GM10266 (cell line): ENCODE measurements at regions not wholly inside any gene's neighbourhood (a gene's known extent, or its start where the extent isn't known, plus 50 kb on each side); places are given as distances from the start of the nearest gene placed in this dataset.
A peak's percentile ranks its signal among the peaks of the same experiment; 100 is the strongest.
"Not testable (repeated sequence)": the region's sequence is repeated elsewhere in the genome, so short reads cannot be mapped to it uniquely, and the experiment has no call there.

Experiments
- DNase-seq: peaks from one replicate; pipeline ENCODE4 v3.0.0; 2012; ENCODE audit errors: extremely low spot score
- CTCF ChIP-seq: IDR thresholded peaks from 2 replicates; pipeline ENCODE4 v1.5.1; 2012; ENCODE audit warnings: mild to moderate bottlenecking, low read depth; ENCODE audit not compliant: control insufficient read depth, insufficient read depth; ENCODE audit errors: missing control alignments

- no peak for TF ChIP-seq CTCF
- DNase-seq, result no peak
These were observed 249.7 kb upstream of the BTG1 start for GRCh38 chr12:92395322-92395721.

- no peak for DNase-seq
- TF ChIP-seq CTCF, result no peak
These were observed 249.2 kb upstream of the BTG1 start for GRCh38 chr12:92394895-92395294.

GRCh38 chr12:92393504-92393903 is 247.9 kb upstream of the BTG1 start:
- TF ChIP-seq CTCF, result no peak
- DNase-seq, result no peak

- not testable (repeated sequence) for DNase-seq
- peak; percentile 7 for TF ChIP-seq CTCF
These were observed 246.1 kb upstream of the BTG1 start for GRCh38 chr12:92391726-92392125.

- DNase-seq, result no peak
- TF ChIP-seq CTCF, result no peak
These were observed 243.8 kb upstream of the BTG1 start for GRCh38 chr12:92389466-92389865.

- DNase-seq, result no peak
- no peak for TF ChIP-seq CTCF
These were observed 239.7 kb upstream of the BTG1 start for GRCh38 chr12:92385296-92385695.

- no peak for DNase-seq
- TF ChIP-seq CTCF, result no peak
These were observed 238.9 kb upstream of the BTG1 start for GRCh38 chr12:92384571-92384970.
